ENCODE measurements at regions not wholly inside any gene's neighbourhood (a gene's known extent, or its start where the extent isn't known, plus 50 kb on each side); places are given as distances from the start of the nearest gene placed in this dataset.
A peak's percentile ranks its signal among the peaks of the same experiment; 100 is the strongest.

- no peak for DNase-seq (ENCODE audit: low read depth, low spot score)
Observed at GRCh38 chr13:44240611-44241145, 132.9 kb upstream of the SERP2 start.

- no peak for DNase-seq (ENCODE audit: low read depth, low spot score)
Observed at GRCh38 chr13:44241638-44242037, 132.0 kb upstream of the SERP2 start.

GRCh38 chr13:44242766-44243165 lies 130.9 kb upstream of the SERP2 start:
- no peak for DNase-seq (ENCODE audit: low read depth, low spot score)

GRCh38 chr13:44243198-44243857 lies 130.3 kb upstream of the SERP2 start:
- DNase-seq (ENCODE audit: low read depth, low spot score) = peak; percentile 79

DNA sequence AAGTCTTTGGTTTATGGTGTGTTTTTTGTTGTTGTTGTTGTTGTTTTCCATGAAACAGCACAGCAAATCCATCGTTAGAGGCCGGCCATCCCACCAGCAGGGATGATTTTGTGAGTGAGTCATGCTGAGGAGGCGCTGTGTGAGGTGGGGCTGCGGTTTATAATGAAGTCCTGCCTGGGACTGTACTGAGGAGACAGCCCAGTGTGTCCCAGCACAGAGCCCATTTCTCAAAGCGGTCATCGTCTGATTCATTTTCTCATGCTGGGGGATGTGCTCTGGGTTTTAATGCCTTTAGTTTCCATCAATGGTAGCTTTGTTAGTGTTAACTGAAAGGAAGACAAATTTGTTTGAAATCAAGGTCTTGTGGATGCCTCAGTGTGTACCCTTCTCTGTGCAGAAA lies 129.3 kb upstream of the SERP2 start:
- DNase-seq (ENCODE audit: low read depth, low spot score) = no peak

DNA sequence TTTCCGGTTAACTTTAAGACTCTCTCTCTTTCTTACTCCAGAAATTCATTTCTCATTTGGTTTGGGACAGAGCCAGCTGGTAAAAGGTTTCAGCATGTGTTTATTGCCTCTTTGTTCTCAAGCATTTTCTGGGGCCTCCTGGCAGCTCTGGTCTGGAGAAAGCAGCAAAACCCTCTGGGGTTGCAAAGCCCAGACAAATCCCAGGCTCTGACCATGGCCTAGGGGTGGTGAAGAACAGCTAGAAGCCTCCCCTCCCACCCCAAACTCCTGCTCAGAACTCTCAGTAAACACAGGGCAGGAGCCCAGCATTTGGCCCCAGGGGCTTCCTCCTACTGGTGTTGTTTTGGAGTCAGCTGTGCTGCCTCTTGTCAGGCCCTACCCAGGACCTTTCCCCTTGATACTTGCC lies 124.2 kb upstream of the SERP2 start:
- DNase-seq (ENCODE audit: low read depth, low spot score) = no peak

DNA sequence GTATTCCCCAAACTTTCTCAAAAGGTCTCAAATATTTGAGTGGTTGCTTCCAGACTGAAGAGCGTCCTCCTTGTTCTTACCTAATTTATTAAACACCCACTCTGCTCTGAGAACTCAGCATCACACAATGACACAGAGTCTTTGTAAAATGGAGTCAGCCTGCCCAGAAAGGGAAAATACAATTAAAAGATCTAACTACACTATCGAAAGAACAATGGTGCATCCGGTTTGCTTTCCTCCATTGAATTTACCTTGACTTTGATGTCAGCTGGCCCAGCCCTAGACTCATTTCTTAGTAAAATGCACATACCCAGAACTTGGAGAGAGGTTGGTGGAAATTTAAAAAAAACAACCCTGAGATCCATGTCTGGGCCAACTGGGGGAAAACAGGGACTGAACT lies 120.7 kb upstream of the SERP2 start:
- DNase-seq (ENCODE audit: low read depth, low spot score) = no peak

DNA sequence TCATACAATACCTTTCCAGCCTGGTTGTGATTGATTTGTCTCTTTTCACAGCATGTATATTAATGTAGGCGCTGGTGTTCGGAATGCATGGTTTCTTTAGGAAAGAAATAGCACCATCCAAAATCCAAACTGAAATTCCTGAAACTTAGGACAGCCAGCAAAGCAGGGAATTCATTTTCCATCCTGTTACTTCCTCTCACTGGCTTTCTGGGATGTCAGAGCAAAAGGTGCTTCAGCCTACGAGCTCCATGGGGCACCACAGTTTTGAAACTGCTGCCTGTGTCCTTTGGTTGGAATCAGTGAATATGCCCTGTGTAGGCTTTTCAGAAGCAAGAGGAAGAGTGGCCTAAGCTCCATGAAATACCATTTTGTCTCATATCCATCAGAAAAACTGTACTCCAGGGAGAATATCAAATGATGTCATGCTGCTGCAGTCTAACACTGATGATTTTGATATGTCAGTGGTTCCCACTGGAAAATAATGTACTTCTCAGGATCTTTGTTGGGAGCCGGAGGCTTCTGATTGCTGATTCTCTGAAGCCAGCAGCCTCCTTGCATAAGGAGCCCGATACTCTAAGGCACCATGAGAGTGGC lies 117.8 kb upstream of the SERP2 start:
- no peak for DNase-seq (ENCODE audit: low read depth, low spot score)

DNA sequence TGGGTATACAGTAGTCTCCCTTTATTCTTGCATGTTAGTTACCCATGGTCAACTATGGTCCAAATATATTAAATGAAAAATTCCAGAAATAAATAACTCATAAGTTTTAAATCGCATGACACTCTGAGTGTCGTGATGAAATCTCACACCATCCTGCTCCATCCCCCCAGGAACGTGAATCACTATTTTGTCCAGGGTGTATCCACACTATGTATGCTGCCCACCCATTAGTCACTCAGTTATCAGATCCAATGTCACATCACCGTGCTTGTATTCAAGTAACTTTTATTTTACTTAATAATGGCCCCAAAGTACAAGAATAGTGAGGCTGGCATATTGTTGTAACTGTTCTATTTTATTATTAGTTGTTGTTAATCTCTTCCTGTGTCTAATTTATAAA lies 115.8 kb upstream of the SERP2 start:
- no peak for DNase-seq (ENCODE audit: low read depth, low spot score)

GRCh38 chr13:44259045-44260027 lies 114.3 kb upstream of the SERP2 start:
- peak; percentile 22 for DNase-seq (ENCODE audit: low read depth, low spot score)

DNA sequence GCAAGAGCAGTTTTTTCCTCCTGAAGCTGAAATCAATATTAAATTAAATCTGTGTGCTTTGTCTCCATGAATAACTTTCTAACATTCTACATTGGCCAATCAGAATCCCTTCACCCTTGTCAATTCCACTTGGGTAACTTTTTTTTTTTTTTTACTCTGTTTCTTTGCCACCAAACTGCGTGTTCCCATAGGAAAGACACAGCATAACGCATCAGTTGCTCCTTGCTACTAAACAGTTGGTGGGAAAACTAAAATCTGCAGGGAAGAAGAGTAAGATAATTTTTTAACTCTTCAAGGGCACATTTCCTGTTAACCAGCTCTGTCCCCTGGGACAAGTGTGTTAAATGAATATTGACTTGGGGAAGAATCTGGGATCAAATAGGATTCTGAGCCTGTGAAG lies 113.3 kb upstream of the SERP2 start:
- DNase-seq (ENCODE audit: low read depth, low spot score) = no peak

GRCh38 chr13:44263751-44264620 lies 109.6 kb upstream of the SERP2 start:
- DNase-seq (ENCODE audit: low read depth, low spot score) = no peak

DNA sequence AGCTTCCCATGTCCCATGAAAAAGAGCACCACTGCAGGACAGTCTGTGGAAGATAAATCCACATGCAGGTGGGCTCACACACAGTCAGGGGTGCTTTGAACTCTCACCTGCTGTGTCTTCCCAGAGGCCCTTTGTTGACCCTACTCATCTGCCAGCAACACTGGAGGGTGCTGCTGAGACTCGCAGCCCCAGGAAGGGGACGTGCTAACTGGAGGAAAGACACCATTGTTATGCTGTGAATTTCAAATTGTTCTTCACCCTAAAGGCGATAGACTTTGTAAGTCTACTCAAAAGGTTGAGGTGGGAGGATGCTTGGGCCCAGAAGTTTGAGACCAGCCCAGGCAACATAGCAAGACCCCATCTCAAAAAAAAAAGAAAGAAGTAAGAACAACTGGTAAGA lies 107.3 kb upstream of the SERP2 start:
- no peak for DNase-seq (ENCODE audit: low read depth, low spot score)

- no peak for DNase-seq (ENCODE audit: low read depth, low spot score)
Observed at GRCh38 chr13:44266772-44267171, 106.9 kb upstream of the SERP2 start.

GRCh38 chr13:44267203-44267602 lies 106.4 kb upstream of the SERP2 start:
- DNase-seq (ENCODE audit: low read depth, low spot score) = no peak

DNA sequence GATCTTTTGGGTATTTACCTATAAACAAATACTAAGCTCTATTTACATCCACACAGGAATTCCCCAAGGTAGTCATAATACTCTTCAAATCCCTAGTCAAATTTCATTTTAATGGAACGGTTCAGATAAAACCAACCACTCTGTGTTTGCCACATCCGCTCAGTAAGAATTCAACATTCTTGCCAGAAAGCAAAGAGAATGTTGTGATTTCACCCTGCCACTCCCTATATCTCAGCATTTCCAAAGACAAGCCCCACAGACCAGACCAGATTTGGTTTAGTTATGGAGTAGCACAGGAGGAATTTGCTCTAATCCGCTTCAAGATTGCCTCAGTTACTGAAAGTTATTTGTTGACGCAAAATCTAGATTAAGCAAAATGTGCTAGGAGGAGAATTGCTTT lies 105.6 kb upstream of the SERP2 start:
- DNase-seq (ENCODE audit: low read depth, low spot score) = no peak

DNA sequence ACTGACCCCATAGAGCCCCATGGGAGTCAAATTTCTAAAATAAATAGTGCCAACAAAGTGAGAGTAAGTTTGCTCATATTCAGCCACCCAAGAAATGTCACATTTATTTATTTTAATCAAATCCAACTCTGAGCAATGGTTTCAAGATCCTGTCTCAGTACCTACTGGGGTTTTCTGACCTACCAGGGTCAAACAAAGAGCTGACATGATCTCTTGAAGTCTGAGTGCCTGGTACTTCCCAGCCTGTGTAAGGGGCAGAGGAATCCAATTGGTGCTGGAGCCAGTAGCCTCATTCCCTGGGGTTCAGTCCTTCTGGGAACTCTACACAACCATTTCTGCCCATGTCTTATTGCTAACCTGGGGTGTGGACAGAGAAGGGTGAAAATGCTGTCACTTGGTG lies 104.6 kb upstream of the SERP2 start:
- no peak for DNase-seq (ENCODE audit: low read depth, low spot score)

DNA sequence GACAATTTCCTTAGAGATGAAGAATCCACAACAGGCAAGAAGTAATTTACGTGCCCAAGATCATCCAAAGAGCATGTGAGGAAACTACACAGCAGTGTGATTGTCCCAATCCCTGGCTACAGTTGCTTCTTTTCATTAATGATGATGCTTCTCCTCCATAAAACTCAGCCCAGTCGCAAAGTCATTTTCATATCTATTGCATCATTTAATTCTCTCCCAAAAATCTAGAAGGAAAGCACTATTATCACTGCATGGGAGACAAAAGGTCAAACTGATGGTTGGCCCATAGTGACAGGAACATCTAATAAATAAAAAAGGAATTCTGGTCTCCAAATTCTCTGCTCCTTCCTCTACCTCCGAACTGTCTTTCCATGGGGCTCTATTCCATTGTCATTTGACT lies 103.5 kb upstream of the SERP2 start:
- DNase-seq (ENCODE audit: low read depth, low spot score) = no peak

- DNase-seq (ENCODE audit: low read depth, low spot score) = no peak
Observed at GRCh38 chr13:44271031-44271455, 102.6 kb upstream of the SERP2 start.

DNA sequence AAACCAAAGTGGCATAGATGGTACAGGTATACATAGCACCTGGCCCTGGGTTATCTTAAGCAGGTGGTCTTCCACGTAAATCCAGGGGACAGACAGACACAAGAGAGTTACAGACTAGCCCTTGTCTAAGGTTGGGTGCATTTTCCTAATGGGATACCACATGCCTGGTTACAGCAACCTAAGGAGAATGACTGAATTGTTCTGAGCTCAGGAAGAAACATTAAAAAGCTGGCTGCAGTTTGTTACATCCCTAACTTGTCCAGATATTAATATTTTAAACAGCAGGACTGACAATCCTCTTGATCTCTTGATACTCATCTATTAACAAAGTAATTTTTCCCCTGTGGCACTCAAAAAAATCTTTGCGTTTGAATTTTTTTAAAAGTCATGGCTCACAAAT lies 102.2 kb upstream of the SERP2 start:
- DNase-seq (ENCODE audit: low read depth, low spot score) = no peak

DNA sequence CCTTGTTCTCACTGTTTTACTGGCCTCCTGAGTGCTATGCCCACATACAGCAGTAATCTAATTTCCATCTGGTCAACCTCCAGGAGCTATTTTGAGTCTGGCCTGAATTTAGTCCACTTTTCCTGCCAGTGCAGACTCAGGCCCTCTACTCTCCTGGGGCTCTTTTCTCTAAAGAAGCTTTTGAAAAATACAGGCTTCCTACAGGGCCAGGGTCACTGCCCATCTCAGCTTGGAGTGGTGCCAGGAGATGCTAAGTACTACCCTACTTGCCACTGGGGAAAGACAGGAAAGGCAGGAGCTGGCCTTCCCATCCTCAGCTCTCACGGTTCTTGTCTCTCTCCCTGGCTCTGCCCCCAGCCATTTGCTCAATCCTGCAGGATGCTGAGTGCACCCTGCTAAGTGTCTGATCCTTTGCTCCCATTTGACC lies 101.7 kb upstream of the SERP2 start:
- no peak for DNase-seq (ENCODE audit: low read depth, low spot score)

Data from pulmonary artery endothelial cell (primary cell).